PFSK-1 (cell line): ENCODE measurements at regions not wholly inside any gene's neighbourhood (a gene's known extent, or its start where the extent isn't known, plus 50 kb on each side); places are given as distances from the start of the nearest gene placed in this dataset.

Source experiments
- FOXP2 ChIP-seq: optimal IDR thresholded peaks from 2 replicates; pipeline ENCODE3; 2011; ENCODE audit warnings: borderline replicate concordance, control low read depth, inconsistent platforms; ENCODE audit not compliant: insufficient read depth; ENCODE audit errors: extremely low read length, extremely low read depth
- POLR2AphosphoS5 ChIP-seq: IDR thresholded peaks from 2 replicates; pipeline ENCODE4 v1.6.1; 2012; ENCODE audit warnings: low read depth, mild to moderate bottlenecking, control low read depth, low read length, moderate library complexity
- SIN3A ChIP-seq: IDR thresholded peaks from 2 replicates; pipeline ENCODE4 v1.6.1; 2012; ENCODE audit warnings: mild to moderate bottlenecking, low read length, moderate library complexity, borderline replicate concordance; ENCODE audit not compliant: insufficient read depth
- TAF1 ChIP-seq: IDR thresholded peaks from 2 replicates; pipeline ENCODE4 v1.6.1; 2012; ENCODE audit warnings: low read length, control low read depth, borderline replicate concordance; ENCODE audit not compliant: insufficient read depth
- TF ChIP-seq, protein P1 (sequence below), 2 experiments: IDR thresholded peaks; 2 replicates each; pipeline versions ENCODE4 v1.6.1 to v1.8.0; 2011 to 2012; ENCODE audit warnings: low read depth in 2 of 2, low read length in 2 of 2, control low read depth in 1 of 2, inconsistent platforms in 1 of 2, mild to moderate bottlenecking in 1 of 2, moderate library complexity in 1 of 2; ENCODE audit not compliant: insufficient read depth in 1 of 2

DNA sequence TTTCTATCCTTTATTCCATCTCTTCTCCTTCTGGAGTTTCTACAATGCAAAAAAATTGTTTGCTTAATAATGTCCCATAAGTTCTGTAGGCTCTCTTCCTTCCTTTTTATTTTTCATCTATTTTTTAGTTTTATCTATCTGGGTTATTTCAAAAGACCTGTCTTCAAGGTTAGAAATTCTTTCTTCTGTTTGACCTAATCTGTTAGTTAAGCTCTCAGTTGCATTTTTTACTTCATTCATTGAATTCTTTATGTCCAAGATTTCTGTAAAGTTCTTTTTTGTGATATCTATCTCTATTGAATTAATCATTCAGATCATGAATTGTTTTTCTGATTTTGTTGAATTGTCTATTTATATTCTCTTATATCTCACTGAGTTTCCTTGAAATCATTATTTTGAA is 145.9 kb upstream of the TLE4 start:
- no peak for TF ChIP-seq POLR2AphosphoS5
- TF ChIP-seq TAF1: no peak
- TF ChIP-seq SIN3A: no peak
- TF ChIP-seq, protein P1, sequence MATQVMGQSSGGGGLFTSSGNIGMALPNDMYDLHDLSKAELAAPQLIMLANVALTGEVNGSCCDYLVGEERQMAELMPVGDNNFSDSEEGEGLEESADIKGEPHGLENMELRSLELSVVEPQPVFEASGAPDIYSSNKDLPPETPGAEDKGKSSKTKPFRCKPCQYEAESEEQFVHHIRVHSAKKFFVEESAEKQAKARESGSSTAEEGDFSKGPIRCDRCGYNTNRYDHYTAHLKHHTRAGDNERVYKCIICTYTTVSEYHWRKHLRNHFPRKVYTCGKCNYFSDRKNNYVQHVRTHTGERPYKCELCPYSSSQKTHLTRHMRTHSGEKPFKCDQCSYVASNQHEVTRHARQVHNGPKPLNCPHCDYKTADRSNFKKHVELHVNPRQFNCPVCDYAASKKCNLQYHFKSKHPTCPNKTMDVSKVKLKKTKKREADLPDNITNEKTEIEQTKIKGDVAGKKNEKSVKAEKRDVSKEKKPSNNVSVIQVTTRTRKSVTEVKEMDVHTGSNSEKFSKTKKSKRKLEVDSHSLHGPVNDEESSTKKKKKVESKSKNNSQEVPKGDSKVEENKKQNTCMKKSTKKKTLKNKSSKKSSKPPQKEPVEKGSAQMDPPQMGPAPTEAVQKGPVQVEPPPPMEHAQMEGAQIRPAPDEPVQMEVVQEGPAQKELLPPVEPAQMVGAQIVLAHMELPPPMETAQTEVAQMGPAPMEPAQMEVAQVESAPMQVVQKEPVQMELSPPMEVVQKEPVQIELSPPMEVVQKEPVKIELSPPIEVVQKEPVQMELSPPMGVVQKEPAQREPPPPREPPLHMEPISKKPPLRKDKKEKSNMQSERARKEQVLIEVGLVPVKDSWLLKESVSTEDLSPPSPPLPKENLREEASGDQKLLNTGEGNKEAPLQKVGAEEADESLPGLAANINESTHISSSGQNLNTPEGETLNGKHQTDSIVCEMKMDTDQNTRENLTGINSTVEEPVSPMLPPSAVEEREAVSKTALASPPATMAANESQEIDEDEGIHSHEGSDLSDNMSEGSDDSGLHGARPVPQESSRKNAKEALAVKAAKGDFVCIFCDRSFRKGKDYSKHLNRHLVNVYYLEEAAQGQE (IDR thresholded peaks at IDR 0.05; ENCODE audit: insufficient read depth in 1 of 2, low read depth in 2 of 2, low read length in 2 of 2): no peak
- TF ChIP-seq FOXP2: no peak
